HL-60/S4 (cell line): ENCODE measurements at regions not wholly inside any gene's neighbourhood (a gene's known extent, or its start where the extent isn't known, plus 50 kb on each side); places are given as distances from the start of the nearest gene placed in this dataset.
"Not testable (repeated sequence)": the region's sequence is repeated elsewhere in the genome, so short reads cannot be mapped to it uniquely, and the experiment has no call there.

ENCODE experiments used
- in situ Hi-C: fragments of 300-500 bp; cut with MboI; formaldehyde crosslinking; loops from 2 replicates; pipeline ENCODE4 v1.14.3; 2022; ENCODE audit warnings: low sequenced_read_pairs

GRCh38 chr7:115297656-115298055 lies 375.8 kb downstream of the MDFIC start:
- in situ Hi-C loops: no loop called here

DNA sequence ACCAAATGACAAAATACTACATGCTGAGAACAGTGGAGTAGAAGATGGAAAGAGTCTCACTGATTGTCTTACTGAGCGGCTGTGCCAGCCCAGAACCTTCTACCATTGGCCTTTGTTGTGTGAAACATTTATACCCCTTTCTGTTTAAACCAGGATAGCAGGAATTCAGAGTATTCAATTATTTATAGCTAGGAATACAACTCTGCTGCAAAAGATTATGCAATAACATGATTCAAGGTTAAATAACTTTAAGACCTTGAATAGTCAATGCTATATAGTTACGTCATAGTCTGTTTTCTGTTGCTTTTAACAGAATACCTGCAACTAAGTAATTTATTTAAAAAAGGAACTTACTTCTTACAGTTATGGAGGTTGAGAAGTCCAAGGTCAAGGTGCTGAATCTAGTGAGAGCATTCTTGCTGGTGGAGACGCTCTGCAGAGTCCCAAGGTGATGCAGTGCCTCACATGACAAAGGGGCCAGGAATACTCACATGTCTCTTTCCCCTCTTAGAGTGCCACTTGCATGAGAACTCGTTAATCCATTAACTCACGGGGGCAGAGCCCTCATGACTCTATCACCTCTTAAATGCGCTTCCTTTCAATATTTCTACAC lies 371.8 kb downstream of the MDFIC start:
- in situ Hi-C loops: no loop called here

GRCh38 chr7:115292381-115292780 lies 370.5 kb downstream of the MDFIC start:
- in situ Hi-C loops: no loop called here

DNA sequence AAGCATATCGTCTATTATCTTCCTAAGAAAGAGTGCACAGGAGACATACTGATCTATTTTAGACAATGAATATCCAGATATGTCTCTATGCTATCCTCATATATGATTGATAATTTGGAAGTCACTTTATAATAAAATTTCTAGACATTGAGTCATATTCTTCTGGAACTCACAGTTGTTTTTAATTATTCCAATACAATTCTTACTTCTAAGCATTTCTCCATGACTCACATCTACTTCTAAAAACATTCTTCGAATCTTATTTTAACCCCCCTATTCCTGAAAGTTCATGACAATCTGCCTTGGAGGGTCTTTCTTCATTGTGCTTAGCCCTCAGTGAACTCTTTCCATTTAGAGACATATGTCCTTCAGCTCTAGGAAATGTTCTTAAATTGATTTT lies 368.1 kb downstream of the MDFIC start:
- in situ Hi-C loops: no loop called here

DNA sequence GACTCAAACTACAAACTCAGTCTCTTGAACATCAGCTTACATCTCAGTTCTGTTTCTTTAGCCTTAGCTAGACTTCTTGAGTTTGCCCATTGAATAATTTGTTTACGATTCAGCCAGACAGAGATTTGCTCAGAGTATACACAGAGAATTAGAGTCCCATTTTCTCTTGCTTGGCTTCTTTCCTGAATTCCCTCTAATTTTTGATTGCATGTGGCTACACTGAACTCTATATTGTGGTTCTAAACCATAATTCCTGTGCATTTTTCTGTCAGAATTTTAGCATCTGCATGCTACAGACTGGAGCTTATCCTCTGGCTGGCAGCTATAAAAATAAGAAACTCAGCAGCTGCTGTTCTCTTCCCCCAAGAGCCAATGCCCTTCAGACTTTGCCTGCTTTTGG lies 354.9 kb downstream of the MDFIC start:
- in situ Hi-C loops: no loop called here

DNA sequence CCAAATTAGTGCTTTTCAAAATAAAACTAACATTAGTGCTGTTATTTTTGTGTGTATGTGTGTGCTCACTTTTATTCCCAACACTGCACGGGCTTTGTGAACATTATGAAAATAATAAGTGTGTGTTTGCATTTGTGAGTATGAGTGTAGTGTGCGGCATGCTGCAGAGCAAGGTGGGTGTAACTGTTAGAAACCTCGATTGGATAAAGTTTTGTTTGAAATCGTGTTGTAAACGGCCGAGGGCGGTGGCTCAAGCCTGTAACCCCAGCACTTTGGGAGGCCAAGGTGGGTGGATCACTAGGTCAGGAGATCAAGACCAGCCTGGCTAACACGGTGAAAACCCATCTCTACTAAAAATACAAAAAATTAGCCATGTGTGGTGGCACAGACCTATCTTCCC lies 352.0 kb downstream of the MDFIC start:
- in situ Hi-C loops: not testable (repeated sequence)

DNA sequence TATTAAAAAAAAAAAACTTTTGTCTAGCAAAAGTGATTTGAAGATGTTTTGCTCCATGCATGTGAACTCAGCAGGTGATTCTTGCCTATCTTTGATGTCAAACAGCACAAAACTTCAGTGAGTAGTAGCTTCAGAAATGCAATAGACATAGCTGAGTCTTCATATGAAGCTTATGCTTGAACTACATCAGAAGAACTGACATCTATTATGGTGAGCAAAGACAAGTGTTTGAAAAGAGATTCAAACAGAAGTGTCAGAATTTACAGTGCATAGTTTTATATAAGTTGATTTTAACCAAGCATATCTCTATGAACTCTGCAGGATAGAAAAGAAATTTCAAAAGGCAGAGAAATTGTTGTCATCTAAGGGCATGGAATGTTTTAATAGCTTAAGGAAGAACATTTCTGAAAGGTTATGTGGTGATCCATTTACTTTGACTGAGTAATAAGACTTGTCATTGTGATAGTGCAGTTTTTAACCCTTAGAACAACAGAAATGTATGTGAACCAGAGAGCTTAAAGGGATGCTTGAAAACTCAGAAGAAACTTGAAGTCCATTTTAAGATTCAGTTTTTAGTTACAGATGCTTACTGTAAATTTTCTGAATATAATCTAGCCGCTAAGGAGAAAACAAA lies 351.4 kb downstream of the MDFIC start:
- in situ Hi-C loops: no loop called here

DNA sequence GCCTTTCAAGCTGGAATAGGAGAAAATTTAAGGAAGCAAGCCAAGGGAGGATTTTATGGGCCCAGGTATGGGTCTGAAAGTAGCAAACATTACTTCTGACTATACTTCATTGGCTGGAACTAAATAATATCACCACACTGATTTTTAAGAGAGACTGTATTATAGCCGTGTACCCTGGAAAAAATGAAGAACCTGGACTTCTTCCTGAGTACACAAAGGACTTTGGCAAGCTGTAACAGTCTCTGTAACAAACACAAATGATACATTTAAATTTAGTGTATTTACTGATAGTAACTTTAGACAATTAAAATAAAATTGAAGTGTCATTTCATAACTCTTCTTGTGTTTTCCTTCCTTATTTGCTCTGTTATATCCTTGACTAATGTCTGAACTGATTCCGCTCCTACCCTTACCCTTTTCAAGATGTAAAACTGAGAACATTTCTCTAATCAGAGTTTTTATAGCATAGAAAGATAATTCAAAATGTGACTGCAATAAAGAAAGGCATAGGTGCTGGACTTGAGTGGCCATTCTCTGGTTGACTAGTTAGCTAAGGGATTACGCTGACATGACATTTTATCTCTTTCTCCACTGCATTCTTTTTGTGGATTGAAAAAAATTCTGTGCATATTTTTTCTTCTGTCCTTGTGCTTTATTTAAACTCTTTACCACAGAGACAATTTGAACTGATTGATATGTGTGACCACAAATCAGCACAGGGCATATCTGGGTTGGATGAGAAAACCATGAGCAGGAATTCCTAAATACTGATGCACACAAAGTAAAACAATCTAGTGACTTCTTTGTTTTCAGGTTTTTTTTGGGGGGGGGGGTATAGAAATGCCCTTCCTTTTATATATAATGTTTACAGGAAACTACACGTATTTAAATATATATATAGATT lies 349.7 kb downstream of the MDFIC start:
- in situ Hi-C loops: no loop called here

- in situ Hi-C loops: no loop called here
Observed at GRCh38 chr7:115269486-115269885, 347.6 kb downstream of the MDFIC start.

DNA sequence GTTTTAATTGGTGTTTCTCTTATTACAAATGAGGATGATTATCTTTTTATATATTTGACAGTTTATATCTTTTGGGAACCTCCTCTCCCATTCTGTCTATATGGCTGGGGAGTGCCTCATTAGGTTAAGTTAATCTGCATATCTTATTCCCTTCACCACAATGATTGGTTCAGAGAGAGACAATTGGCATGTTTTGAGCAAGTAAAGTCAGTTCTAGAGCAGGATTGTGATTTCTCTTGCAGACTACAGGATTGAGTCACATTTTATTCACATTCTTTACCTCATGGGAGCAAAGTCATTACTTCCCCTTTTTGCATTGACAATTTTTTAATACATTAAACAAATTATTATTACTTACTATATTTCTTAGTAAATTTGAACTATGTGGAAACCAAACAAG lies 345.6 kb downstream of the MDFIC start:
- in situ Hi-C loops: no loop called here

- in situ Hi-C loops: no loop called here
Observed at GRCh38 chr7:115260381-115260780, 338.5 kb downstream of the MDFIC start.

DNA sequence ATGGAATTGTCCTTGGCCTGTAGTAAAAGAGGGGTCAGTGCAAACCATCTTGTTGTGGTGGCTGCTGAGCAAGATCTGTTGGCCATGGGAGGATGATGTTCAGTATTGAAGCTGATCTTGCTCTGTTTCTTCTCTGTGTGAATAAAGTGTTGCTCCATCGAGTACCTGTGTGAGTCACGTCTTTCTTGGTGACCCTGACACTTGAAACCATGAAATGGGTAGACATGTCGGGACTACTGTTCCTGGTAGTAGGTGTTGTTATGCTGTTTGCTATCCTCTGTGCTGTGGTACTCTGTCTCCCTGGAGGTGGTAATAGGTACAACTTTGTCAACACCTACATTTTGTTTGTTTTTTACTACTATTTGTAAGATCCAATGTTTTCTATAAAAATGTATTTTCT lies 330.6 kb downstream of the MDFIC start:
- in situ Hi-C loops: no loop called here

GRCh38 chr7:115249080-115249479 lies 327.2 kb downstream of the MDFIC start:
- in situ Hi-C loops: no loop called here

DNA sequence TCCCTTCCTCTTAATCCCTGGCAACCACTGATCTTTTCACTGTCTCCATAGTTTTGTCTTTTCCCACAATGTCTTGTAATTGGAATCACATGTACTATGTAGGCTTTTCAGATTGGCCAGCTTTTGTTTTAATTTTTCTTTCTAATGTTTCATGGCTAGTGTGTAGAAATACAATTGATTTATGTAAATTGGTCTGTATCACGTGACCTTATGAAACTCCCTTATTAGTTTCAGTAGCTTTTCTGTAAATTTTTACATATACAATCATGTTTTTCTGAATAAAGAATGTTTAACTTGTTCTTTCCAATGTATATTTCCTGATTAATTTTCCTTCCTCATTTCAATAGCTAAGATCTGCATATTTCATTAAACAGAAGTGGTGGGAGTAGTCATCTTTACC lies 319.3 kb downstream of the MDFIC start:
- in situ Hi-C loops: no loop called here

DNA sequence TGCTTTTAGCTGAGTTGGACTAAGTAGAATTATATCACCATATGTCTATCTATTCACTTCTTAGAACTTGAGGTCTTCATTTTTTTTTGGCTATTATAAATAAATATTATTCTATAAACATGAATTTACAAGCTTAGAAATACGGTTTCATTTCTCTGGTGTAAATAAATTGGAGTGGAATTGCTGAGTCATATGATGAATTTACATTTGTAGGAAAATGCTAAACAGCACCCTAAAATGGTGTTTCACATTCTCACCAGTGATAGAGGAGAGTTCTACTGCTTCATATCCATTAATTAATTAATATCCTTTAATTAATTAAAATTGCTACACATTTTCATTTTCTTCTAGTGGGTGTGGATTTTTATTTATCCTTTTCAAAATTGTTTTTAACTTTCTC lies 318.3 kb downstream of the MDFIC start:
- in situ Hi-C loops: no loop called here

DNA sequence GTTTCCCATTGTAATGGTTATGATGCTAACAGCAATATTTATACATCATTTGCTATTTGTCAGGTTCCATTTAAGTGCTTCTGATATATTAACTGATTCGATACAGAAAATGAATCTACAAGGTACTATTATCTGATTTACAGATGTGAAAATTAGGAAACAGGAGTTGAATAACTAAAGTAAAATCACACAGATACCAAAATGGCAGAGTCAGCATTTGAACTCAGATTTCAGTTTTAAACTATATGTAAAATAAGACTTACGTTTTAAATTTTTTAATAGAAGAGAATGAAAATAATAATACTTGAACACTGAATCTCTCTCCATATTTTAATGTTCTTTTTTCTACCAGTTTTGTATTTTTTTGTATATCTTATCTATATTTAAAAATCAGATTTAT lies 313.2 kb downstream of the MDFIC start:
- in situ Hi-C loops: no loop called here

GRCh38 chr7:115233809-115234208 lies 311.9 kb downstream of the MDFIC start:
- in situ Hi-C loops: no loop called here

DNA sequence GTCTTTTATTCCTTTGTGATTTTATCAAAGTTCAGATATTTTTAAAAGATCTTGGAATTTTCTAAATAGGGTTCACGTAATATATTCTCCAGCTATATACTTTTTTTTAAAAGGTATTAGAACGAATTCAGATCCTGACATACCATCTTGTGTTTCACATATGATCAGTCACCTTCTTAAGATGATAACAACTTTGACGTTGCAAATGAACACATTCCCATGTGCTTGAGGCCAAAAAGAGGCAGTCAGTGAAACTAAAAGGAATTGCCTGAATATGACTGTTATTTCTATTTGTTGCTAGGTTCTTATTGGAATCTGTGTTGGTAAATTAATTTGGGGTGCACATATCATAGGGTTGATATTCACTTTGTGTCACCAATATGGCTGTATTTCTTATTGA lies 310.1 kb downstream of the MDFIC start:
- in situ Hi-C loops: no loop called here

GRCh38 chr7:115230882-115231571 lies 309.1 kb downstream of the MDFIC start:
- in situ Hi-C loops: no loop called here

- in situ Hi-C loops: no loop called here
Observed at GRCh38 chr7:115229401-115230105, 307.7 kb downstream of the MDFIC start.
